ENCODE measurements at regions not wholly inside any gene's neighbourhood (a gene's known extent, or its start where the extent isn't known, plus 50 kb on each side); places are given as distances from the start of the nearest gene placed in this dataset.

GRCh38 chr12:87283111-87283510, 746.1 kb downstream of the C12orf50 start:
- DNase-seq (ENCODE audit: low read depth) = no peak
- no peak overlapping the region for H3K4me3 ChIP-seq (ENCODE audit: low read depth, low read length)
- no peak for TF ChIP-seq CTCF (IDR thresholded peaks at IDR 0.05; ENCODE audit: control insufficient read depth, extremely low read depth, insufficient read depth)

- no peak for TF ChIP-seq CTCF (IDR thresholded peaks at IDR 0.05; ENCODE audit: control insufficient read depth, extremely low read depth, insufficient read depth)
- DNase-seq (ENCODE audit: low read depth) = no peak
- H3K4me3 ChIP-seq (ENCODE audit: low read depth, low read length) = no peak overlapping the region
Observed at GRCh38 chr12:87280893-87281292, 748.3 kb downstream of the C12orf50 start.

GRCh38 chr12:87280356-87280755, 748.8 kb downstream of the C12orf50 start:
- no peak for TF ChIP-seq CTCF (IDR thresholded peaks at IDR 0.05; ENCODE audit: control insufficient read depth, extremely low read depth, insufficient read depth)
- DNase-seq (ENCODE audit: low read depth) = no peak
- H3K4me3 ChIP-seq (ENCODE audit: low read depth, low read length) = no peak overlapping the region

- DNase-seq (ENCODE audit: low read depth) = no peak
- peak; percentile 50 for TF ChIP-seq CTCF (IDR thresholded peaks at IDR 0.05; ENCODE audit: control insufficient read depth, extremely low read depth, insufficient read depth)
- no peak overlapping the region for H3K4me3 ChIP-seq (ENCODE audit: low read depth, low read length)
Observed at GRCh38 chr12:87274594-87275245, 754.5 kb downstream of the C12orf50 start.

- TF ChIP-seq CTCF (IDR thresholded peaks at IDR 0.05; ENCODE audit: control insufficient read depth, extremely low read depth, insufficient read depth) = no peak
- no peak for DNase-seq (ENCODE audit: low read depth)
- no peak overlapping the region for H3K4me3 ChIP-seq (ENCODE audit: low read depth, low read length)
Observed at GRCh38 chr12:87272851-87273250, 756.4 kb downstream of the C12orf50 start.

GRCh38 chr12:87270919-87271318, 758.3 kb downstream of the C12orf50 start:
- no peak for TF ChIP-seq CTCF (IDR thresholded peaks at IDR 0.05; ENCODE audit: control insufficient read depth, extremely low read depth, insufficient read depth)
- no peak overlapping the region for H3K4me3 ChIP-seq (ENCODE audit: low read depth, low read length)
- DNase-seq (ENCODE audit: low read depth) = no peak

- no peak overlapping the region for H3K4me3 ChIP-seq (ENCODE audit: low read depth, low read length)
- TF ChIP-seq CTCF (IDR thresholded peaks at IDR 0.05; ENCODE audit: control insufficient read depth, extremely low read depth, insufficient read depth) = peak; percentile 54
- peak; percentile 18 for DNase-seq (ENCODE audit: low read depth)
Observed at GRCh38 chr12:87266305-87266704, 762.9 kb downstream of the C12orf50 start.
